ENCODE measurements at regions not wholly inside any gene's neighbourhood (a gene's known extent, or its start where the extent isn't known, plus 50 kb on each side); places are given as distances from the start of the nearest gene placed in this dataset.

- no peak for TF ChIP-seq CTCF (IDR thresholded peaks at IDR 0.05)
- no peak for TF ChIP-seq POLR2A (IDR thresholded peaks at IDR 0.05)
- TF ChIP-seq EP300 (IDR thresholded peaks at IDR 0.05): no peak
Measured at GRCh38 chr17:20805751-20806150, 226.2 kb downstream of the CDRT15L2 start.

Measured in upper lobe of left lung (tissue), 4 donors.